Dermis blood vessel endothelial cell (primary cell): ENCODE measurements at regions not wholly inside any gene's neighbourhood (a gene's known extent, or its start where the extent isn't known, plus 50 kb on each side); places are given as distances from the start of the nearest gene placed in this dataset.

ENCODE experiments used
- DNase-seq: peaks from one replicate; pipeline ENCODE4 v3.0.0; 2010

GRCh38 chr6:73923905-73924485 is 228.0 kb downstream of the CD109 start:
- no peak for DNase-seq

DNA sequence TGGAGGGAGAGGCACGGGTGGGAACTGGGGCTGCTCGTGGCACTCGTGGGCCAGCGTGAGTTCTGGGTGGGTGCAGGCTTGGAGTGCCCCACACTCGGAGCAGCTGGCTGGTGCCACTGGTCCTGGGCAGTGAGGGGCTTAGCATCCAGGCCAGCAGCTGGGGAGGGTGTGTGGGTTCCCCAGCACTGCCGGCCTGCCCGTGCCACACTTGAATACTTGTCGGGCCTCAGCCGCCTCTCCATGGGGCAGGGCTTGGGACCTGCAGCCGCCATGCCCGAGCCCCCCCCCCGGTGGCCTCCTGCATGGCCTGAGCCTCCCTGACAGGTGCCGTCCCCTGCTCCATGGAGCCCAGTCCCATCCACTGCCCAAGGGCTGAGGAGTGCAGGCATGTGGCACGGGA is 207.2 kb downstream of the CD109 start:
- no peak for DNase-seq

DNA sequence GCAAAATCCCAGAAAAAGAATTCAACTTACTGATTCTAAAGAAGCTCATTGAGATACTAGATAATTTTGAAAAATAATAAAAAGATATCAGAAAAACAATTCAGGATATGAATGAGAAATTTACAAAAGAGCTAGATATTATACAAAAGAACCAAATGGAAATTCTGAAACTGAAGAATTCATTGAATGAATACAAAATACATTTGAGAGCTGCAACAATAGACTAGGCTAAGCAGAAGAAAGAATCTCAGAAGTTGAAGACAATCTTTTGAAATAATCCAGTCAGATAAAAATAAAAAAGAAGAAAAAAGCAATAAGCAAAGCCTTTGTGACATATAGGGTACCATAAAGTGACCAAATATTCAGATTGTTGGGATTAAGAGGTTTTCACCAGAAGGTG is 206.0 kb downstream of the CD109 start:
- no peak for DNase-seq

DNA sequence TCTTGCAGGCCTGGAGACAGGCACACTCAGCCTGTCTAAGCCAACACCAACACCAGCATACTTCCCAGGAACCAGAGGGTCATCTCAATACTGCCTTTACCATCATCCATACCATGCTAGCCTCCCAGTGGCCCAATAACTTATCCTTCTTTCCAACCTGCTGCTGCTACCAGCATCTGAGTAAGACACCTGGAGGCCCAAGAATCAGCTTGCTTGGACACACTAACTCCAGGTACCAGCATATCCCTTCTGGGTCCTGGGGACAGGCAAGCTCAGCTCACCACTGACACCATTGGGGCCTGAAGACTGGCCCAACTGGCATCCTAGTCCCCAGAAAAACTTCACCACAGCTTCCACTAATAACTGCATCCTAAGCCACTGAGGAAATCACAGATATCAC is 205.3 kb downstream of the CD109 start:
- DNase-seq, result no peak

- no peak for DNase-seq
These were observed 202.6 kb downstream of the CD109 start for GRCh38 chr6:73898599-73898998.

- no peak for DNase-seq
These were observed 197.7 kb downstream of the CD109 start for GRCh38 chr6:73893696-73894095.

DNA sequence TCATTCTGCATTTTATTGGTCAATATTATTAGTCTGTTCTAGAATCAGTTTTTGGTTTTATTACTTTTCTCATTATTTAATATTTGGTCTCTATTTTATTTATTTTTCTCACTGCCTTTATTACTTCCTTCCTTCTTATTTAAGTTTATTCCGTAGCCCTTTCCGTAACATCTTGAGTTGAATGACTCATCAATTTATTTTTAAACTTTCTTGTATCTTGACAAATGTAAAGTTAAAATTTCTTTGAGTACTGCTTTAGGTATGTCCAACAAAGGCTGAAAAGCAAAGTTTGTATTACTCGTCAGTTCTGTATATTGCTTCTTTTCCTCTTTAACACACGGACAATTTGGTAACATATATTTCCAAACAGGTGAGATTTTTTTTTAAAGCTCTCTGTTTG is 192.0 kb downstream of the CD109 start:
- no peak for DNase-seq

DNA sequence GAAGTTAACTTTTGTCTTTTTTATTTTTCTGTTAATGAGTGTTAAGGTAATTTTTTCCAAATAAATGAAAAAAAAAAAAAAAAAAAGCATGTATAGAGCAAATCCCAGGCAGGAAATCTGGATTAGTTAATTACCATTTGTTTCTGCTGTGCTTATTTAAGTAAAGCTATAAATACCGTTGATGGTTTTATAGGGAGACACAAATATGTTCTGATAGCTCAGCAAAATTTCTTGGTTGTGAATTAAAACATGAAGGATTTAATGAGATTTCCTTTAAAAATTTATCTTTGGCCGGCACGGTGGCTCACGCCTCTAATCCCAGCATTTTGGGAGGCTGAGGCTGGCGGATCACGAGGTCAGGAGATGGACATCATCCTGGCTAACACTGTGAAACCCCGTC is 189.4 kb downstream of the CD109 start:
- DNase-seq, result no peak

GRCh38 chr6:73884540-73884939 is 188.5 kb downstream of the CD109 start:
- DNase-seq, result no peak

- DNase-seq, result no peak
These were observed 183.7 kb downstream of the CD109 start for GRCh38 chr6:73879501-73880293.

DNA sequence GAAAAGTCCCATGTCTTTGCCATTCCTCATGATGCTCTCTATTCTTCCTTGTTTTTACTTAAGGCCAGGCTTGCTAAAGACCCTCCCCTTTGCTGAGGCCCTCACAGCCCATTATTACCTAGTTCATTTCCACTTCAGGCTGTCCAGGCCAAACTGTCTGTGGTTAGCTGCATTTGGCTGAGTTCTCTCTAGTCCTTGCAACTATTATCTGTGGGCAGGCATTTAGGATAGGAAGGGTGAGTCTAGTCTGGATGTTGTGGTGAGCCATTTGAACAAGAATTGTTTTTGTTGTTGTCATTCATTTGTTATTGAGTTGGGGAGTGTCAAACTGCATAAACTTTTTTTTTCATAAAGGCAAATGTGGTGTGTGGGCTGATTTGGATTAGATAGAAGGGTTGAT is 182.4 kb downstream of the CD109 start:
- DNase-seq, result no peak
